ENCODE measurements at regions not wholly inside any gene's neighbourhood (a gene's known extent, or its start where the extent isn't known, plus 50 kb on each side); places are given as distances from the start of the nearest gene placed in this dataset.
"Not testable (repeated sequence)": the region's sequence is repeated elsewhere in the genome, so short reads cannot be mapped to it uniquely, and the experiment has no call there.

DNA sequence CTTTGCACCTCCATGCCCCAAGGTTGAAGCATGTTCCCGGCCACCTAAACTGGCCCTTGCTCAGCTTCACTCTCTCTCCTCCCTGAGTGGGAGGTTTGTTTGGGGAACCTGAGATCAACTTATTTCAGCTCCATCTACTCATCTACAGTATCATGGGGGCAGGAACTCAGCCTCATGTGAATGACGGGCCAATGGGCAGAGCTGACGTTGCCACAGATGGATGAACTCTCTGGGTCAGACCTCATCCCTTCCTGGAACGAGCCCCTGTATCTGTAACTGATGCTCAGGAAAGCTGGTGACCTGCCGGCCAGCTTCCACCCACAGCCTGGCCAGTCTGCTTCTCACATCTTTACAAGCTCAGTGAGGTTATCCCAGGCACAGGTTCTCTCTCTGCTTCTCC lies 369.6 kb downstream of the IRX2 start:
- DNase-seq (ENCODE audit: low read depth): no peak

DNA sequence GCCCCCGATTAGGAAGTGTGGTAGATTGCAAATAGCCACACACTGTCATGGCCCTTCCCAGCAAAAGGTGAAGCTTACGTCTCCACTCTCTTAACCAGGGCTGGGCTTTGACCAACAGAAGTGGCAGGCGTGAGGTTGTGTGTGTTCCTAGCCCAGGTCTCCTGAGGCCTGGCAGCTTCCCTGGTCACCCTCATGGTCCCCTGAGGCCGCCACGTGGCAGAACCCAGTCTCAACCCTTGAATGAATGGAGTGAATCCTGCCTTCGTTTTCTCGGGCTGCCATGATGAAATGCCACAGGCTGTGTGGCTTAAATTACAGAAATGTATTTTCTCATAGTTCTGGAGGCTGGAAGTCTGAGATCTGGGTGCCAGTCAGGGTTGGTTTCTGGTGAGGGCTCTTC lies 370.4 kb downstream of the IRX2 start:
- DNase-seq (ENCODE audit: low read depth): no peak

DNA sequence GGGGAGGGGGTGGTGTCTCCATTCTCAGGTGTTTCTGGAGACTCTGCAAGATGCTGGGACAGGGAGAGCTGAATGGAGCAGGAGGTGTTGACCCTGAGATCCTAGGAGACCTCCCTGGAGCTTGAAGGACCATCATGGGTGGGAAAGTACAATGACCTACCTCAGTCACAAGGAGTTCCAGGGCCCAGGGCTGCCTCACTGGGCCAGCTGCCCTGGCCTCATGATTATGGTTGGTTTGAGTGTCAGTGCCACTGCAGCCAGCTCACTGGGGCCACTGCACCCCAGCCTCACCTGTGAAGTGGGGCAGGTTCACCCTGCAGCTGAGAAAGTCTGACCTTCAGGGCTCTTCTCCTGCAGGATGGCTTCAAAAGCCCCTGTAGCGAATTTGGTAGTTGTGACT lies 372.5 kb downstream of the IRX2 start:
- no peak for DNase-seq (ENCODE audit: low read depth)

DNA sequence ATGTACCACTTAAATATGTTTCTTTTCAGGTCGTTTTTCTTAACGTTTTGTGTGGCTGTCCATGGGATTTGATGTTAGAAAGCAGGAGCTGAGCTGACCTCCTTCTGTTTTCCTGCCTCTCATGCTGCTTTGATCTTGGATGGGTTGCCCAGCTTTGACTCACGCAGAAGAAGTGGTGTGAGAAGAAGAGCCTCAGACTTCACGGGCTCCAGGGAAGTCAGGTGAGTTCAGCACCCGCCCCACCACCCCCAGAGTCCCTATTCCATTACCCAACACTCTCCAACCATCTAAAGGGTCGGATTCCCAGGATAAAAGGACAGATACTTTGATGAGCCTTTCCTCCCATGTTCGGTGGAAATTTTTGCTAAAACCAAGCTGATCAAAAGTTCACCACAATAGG lies 373.4 kb downstream of the IRX2 start:
- no peak for DNase-seq (ENCODE audit: low read depth)

DNA sequence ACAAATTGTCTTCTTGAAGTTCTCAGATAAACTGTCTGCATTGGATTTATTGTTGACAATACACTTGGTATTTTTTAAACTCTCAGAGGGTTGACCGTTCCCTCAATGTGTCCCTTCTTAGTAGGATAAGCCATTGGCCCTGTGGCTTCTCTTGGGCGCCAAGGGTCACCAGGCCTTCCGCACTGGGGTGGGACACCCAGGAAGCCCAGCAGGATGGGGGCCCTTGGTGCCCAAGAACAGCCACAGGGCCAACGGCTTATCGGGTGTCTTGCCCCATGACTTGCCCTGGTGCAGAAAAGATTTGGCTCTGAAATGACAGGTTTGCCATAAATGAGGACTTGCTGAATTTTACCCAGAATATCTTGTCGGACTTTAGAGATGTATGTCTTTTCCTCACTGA lies 375.0 kb downstream of the IRX2 start:
- no peak for DNase-seq (ENCODE audit: low read depth)

DNA sequence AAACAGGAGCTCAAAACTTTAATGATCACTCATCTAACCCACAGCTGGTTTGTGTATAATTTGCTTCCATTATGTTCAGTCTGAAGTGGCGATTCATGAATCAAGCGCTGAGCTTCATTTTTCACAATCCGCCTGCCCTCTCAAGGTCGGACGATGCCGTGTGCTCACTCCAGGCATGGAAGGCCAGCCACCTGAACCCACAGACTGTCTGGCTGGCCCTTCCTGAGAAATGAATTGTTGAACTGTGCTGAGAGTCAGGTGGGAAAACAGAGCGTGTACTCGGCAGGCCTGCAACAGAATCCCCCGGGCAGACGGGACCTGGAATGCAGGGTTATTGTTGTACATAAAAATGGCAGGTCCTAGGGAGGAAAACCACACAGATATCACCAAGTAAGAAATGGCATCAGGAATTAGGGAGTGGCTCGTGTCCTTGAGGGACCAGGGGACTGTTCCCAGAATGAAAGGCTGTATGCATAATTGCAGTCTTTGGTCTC lies 375.7 kb downstream of the IRX2 start:
- DNase-seq (ENCODE audit: low read depth): no peak

DNA sequence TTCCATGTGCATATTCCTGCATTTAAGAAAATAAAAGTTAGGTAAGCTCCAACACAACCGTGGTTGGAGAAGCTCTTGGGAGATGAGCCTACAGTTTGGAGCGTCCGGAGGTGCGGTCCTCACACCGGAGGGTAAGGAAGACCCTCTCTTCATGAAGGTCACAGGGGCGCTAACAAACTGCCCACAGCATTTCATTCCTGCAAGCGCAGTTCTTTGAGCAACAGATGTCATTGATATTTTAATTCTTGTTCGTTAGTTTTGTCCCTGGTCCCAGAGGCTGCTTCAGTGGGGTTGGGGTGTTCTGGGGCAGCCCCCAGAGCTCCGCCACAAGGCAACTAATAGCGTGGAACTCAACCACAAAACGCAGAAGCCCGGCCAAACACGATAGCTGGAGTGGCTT lies 376.2 kb downstream of the IRX2 start:
- no peak for DNase-seq (ENCODE audit: low read depth)

DNA sequence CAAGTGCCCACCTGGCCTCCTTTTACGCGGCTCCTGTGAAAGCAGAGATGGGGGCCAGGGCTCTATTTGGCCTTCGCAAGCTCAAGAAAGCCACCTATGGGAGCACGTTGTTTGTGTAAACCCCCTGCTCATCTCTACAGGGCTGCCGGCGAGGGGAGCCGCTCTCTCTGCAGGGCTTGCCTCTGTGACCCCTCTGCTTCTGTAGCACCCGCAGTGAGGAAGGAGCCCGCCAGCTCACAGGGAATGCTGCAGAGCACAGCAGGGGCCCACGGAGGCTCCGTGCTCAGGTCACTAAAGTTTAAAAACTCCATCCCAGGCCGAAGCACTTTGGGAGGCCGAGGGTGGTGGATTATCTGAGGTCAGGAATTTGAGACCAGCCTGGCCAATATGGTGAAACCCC lies 376.8 kb downstream of the IRX2 start:
- no peak for DNase-seq (ENCODE audit: low read depth)

DNA sequence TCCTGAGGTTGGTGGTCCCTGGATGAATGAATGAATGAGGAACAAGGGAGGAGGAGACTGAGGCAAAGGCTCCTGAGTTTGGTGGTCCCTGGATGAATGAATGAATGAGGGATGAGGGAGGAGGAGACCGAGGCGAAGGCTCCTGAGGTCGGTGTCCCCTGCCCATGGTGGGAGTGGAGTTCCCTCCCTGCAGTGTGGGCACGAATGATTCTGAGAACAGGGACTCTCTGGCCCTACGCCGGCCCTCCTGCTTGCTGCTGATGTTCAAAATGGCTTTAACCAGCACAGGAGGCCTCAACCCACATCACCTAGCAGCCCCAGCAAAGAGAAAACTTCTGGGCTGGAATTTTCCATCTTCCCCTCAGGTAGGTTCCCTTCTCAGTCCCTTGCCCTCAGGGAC lies 377.8 kb downstream of the IRX2 start:
- no peak for DNase-seq (ENCODE audit: low read depth)

DNA sequence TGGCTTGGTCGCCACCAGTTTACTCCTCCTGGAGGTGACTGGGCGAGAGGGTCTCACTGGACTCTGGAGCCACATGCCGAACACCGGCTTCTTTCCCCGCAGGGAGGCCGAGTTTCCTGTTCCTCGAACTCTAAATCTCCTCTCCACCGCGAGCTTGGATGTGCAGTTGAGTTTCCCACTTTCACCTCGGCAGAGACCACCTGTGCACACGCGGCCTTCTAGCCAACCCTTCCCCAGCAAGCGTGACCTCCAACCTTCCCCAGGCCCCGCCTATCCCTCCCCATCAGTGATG lies 380.1 kb downstream of the IRX2 start:
- no peak for DNase-seq (ENCODE audit: low read depth)

DNA sequence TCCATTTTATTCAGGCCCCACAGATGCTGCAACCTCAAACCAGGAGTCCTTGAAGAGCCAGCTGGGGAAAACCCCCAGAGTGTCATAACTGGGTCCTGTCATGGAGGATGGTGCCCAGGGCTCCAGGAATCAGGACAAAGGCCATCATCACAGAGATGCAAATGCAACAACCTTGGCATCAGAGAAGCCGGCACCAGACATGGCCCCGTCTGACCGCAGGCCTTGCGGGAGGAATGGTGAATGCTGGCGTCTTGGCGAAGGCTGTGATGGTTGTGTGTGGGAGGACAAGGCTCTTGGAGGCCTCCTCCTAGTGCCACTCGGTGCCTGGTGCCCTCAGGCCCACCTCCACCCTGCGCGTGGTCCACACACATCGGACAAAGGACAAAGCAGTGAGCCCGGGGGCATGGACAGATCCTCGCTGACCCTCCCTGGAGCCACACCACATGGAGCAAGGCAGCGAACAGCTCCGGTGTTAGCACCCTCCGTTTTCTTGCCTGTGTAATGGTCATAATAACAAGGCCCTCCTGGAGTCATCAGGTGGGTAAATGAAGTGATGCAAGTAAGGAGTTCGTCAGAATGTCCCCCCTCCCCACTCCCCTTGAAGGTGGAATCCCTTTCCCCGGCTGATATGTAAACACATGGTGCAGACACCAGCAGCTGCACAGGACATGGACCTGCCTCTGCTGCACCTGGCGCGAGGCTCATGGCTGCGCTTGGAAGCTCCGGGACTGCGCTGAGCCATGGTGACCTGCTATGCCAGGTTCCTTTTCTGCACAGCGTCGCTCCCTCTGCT lies 380.7 kb downstream of the IRX2 start:
- DNase-seq (ENCODE audit: low read depth): no peak

DNA sequence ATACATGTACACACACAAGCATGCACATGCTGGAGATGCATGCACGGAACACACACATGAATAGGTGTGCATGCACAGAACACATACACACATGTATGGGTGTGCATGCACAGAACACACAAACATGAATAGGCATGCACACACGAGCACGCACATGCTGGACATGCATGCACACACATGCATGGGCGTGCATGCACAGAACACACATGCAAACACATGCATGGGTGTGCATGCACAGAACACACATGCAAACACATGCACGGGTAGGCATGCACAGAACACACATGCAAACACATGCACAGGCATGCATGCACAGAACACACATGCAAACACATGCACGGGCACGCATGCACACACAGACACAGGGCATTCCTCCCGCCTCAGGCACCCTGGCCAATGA lies 382.3 kb downstream of the IRX2 start:
- DNase-seq (ENCODE audit: low read depth): no peak

DNA sequence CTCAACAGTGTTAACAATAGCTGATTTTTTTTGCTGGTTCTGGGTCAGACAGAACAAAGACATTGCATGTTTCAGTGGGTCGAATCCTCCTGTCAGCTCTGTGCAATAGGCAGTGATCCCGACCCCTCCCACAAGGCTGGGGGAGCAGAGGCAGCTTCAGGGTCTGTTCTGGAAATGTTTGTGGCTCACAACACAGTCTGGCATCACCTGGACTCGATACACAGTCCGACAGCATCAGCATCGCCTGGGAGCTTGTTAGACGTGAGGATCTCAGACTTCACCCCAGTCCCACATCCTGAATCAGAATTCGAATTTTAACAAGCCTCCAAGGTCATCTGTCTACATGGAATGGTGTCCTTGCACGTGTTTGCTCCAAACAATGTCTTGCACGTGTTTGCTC lies 384.7 kb downstream of the IRX2 start:
- DNase-seq (ENCODE audit: low read depth): no peak

DNA sequence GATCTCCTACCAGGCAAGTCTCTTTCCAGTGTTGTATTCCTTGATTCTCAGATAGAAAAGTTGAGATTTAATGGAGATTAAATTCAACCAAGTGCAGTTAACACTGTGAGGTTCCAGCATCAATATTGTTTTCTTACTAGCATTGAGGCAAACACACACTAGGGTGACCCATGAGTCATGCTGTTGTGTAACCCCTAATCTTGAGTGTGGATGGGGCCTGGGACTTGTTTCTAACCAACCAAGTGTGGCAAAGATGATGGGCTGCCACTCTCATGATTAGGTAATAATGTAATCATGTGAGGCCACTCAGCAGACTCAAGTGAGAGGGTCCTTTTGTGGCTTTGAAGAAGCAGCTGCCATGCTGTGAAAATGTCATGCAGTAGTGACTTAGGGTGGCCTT lies 394.2 kb downstream of the IRX2 start:
- DNase-seq (ENCODE audit: low read depth): no peak

DNA sequence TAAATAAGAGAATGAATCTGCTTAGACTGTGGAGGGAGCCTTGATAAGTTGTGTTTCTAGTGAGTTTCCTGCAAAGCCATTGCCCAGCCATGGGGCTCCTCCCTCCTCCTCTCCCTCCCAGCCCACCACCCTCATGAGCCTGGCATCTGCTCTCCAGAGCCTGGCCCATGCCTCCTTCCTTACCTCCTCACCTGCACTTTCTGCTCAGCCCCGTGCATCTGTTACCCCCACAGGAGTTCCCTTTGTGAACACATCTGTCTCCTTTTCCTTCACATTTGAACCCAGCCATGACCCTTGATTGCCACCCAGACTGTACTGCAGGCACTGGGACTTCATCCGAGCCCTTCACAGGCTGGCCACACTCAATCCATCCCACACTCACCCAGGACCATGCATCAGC lies 395.6 kb downstream of the IRX2 start:
- DNase-seq (ENCODE audit: low read depth): no peak

DNA sequence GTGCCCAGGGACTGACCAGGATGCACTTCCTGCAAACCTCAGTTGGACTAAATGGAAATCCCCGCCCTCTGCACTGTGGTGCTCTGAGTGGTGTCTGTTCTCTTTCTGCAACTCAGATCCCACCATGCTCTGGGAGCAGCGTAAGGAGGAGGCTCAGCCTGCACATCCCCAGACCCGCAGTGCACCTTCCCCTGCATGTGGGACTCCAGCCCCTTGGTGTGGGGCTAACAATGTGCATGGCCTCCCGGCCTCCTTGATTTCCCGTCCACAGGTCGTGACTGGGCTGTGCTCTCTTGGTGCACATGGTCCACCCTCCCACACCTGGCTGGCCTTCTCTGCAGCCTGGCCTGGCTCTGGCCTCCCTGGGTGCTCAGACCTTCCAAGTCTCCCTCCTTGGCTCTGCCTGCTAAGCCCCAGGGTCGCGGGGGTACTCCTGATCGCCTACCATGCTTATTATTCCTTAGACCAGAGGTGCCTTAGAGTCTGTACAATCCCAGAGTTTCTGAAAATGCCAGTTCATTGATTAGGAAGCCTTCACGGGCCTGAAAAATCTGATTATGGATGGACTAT lies 397.5 kb downstream of the IRX2 start:
- no peak for DNase-seq (ENCODE audit: low read depth)

DNA sequence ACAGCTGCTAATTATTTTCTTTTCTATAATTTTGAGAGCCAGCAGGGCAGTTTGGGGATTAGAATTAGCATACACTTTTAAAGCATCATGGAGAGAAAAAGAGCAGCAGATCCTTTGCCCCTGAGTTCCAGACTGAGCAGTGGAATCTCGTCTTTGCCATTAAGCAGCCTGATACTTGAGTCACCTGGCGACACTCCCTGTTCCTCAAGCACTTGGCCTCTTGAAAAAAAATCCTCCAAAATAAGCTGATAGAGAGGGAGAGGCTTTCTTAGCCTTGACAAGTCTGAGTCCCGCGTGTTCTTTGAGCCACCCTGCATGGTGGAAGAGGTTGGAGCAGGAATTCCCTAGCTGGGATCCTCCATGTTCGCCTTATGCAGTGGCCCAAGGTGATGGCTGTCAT lies 398.3 kb downstream of the IRX2 start:
- no peak for DNase-seq (ENCODE audit: low read depth)

DNA sequence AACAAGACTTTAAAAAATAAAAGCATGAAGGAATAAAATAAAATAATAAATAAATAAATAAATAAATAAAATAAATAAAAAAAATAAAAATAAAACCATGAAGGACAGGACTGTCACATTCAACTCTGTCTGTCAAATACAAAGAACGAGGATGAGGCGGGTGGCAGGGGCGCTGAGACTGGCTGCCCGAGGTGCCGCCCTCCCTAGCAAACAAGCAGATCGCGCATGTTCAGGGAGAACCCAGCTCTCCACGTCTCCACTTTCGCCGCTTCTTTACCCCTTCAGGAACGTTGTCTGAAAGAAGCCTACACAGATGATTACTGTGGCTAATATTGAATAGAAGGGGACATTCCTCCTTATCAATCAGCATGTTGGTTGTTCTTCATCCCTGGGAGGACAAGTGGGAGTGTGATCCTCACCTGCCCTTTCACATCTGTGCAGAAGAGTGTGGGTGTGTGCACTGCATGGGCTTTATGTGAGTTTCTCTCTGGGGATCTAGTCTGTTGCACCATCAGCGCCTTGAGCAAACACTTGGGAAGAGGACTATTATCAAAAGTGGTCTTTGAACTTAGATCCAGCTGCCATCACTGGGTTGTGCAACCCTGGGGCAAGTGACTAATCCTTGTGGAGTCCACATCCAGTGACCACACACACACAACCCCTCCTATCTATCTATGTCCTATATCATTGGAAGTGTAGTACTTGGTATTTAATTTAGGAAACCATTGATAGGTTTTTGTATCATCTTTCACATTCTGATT lies 399.2 kb downstream of the IRX2 start:
- no peak for DNase-seq (ENCODE audit: low read depth)

DNA sequence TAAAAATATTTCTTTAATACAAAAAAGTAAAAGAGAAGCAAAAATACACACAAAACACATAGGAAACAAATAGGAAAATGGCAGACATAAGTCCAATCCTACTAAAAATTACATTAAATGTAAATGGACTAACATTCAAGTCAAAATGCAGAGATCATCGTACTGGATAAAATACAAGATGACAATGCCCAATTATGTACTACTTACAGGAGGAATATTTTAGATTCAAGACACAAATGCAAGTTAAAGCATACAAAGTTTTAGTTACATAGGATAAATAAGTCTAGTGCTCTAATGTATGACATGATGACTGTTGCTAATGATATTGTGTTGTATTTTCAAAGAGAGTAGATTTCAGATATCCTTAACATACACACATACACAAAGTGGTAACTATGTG lies 401.7 kb downstream of the IRX2 start:
- not testable (repeated sequence) for DNase-seq (ENCODE audit: low read depth)

DNA sequence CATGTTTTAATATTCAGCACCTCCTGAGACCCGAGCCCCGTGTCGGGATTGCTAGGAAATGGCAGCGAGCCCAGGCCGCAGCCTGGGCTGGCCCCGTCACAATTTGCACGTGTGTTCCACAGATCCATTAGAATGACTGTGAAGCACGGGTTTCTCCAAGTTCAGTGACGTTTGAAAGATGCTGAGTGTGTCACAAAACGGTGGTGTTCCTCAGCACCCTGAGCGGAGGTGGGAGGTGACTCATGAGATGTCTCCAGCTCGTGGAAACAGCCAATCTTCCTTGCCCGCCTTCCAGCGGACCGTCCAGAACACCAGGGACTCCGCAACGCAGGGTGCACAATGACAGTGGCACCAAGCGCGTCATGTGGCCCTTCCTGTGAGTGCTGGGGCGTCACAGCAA lies 412.8 kb downstream of the IRX2 start:
- no peak for DNase-seq (ENCODE audit: low read depth)

DNA sequence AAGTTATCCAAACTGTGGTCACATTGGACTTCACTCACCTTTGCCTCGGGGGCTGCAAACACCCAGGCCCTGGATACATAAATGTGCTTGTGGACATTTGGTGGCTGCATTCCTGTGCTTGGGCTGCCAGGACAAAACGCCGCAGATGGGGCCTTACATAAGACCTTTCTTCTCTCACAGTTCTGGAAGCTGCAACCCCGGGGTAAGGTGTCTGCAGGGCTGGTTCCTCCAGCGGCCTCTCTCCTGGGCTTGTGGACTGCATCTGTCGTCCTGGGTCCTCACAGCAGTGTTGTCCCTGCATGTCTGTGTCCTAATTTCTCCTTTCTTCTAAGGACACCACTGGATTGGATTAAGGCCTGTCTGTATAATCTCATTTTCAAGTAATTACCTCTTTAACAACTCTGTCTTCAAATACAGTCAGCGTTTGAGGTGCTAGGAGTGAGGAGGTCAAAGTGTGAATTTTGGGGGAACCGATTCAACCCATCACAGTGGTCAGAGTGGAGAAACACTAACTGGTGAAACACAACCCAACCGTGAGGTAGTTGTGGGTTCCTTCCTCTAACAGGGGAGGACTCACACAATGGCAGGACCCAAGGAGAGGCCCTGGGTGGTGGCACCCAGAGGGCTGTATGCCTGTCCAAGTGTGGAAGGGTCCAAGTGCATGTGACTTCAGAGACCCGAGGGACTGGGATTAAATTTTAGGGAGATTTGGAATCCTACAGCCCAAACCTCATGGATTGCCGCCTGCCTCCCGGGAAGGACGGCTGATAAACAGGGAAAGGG lies 415.6 kb downstream of the IRX2 start:
- no peak for DNase-seq (ENCODE audit: low read depth)

DNA sequence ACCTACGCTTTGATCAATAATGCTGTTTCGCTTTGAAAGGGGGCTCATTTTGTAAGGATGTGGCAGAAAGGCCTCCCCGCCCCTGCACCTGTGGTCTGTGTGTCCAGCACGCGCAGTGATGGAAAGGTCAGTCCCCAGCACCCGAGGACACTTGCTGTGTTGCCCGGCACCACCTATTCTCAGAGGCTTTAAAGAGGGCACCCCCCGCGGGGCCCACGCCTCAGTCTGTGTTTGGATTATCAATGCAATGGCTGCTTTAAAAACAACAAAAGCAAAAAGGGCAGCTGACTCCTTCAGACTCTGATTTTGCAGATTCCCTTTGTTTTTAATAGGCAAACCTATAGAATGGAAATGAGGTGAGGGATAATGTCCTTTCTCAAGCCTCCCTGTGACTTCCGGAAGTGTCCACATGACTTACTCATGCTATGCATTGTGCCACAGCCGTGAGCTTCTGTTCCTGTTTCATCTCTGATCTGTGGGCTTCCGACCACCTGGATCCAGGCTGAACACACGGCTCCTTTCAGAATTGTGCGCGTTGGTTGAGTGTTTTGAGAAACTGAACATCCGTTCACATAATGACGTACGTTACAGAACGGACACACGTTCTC lies 416.2 kb downstream of the IRX2 start:
- no peak for DNase-seq (ENCODE audit: low read depth)

Measured in amniotic epithelial cell (primary cell).